ENCODE measurements at regions not wholly inside any gene's neighbourhood (a gene's known extent, or its start where the extent isn't known, plus 50 kb on each side); places are given as distances from the start of the nearest gene placed in this dataset.

DNA sequence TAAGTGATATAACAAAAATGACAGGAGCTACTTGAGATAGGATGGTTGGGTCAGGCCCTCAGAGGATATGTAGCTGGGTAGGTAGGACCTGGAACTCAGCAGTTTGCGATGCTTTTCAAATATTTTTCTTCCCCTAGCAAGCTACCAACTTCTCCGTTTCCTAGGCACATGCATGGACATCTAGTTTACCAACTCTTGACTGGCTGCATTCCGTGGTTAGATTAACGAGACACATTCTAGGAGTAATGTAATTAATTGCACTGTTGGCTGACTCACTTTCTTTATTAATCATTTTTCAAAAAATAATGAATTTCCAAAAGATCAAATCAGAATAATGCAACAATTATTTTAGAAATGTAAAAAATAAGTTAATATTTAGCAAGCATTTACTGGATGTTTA lies 95.9 kb downstream of the MACIR start:
- no peak for TF ChIP-seq CTCF (conservative IDR thresholded peaks at IDR 0.05; ENCODE audit: low read depth, low read length)
- TF ChIP-seq POLR2A (IDR thresholded peaks at IDR 0.05; ENCODE audit: low read depth, low read length): no peak
